ENCODE measurements at regions not wholly inside any gene's neighbourhood (a gene's known extent, or its start where the extent isn't known, plus 50 kb on each side); places are given as distances from the start of the nearest gene placed in this dataset.

GRCh38 chr21:20425856-20426255 is 572.4 kb upstream of the NCAM2 start:
- TF ChIP-seq CTCF (IDR thresholded peaks at IDR 0.05; ENCODE audit: insufficient read depth, low read depth, low read length) = no peak
- TF ChIP-seq EZH2 (IDR thresholded peaks at IDR 0.05; ENCODE audit: insufficient read depth, low read length) = no peak

Data from astrocyte (in vitro differentiated cells and primary cell).